Stimulated activated CD4-positive, alpha-beta T cell treated with anti-CD3 and anti-CD28 coated beads, Interleukin-2, amount 100 ng/mL, for 48 hours (primary cell): ENCODE measurements at regions not wholly inside any gene's neighbourhood (a gene's known extent, or its start where the extent isn't known, plus 50 kb on each side); places are given as distances from the start of the nearest gene placed in this dataset.

Experiments used
- DNase-seq, 2 donors: peaks; one replicate each; pipeline ENCODE4 v3.0.0-alpha.2; 2020

DNA sequence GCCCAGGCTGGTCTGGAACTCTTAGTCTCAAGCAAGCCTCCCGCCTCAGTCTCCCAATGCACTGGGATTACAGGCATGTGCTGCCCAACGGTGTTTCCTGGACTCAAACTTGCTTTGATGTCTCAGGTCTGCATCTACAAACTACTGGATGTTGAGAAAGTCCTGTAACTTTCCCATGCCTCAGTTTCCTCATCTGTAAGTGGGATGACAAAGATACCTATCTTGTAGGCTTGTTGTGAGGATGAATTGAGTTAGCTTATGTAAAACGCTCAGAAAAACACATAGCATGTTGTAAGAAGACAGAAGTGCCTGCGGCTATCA lies 63.6 kb upstream of the NUDT4 start:
- DNase-seq: no peak

DNA sequence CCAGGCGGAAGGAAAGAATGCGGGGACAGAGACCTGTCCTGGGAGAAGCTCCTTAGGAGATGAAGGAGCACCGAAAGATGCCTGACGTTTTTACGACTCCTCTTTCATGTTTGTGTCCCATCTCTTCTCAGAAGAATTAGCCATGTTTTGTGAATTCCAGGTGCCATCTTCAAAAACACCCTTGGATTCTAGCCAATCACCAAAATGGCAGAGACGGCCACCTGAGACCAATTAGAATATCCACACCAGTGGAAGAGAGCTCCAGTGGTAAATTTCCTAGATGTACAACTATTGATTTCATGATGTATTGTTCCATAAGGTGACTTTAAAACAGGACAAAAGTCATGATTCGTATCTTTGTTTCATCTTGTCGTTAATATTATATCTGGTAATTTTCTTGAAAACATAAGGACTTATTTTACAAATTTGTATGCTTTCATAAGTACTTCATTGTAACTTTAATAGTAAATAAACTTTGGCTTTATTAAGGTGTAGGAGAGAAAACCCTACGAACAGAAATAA lies 62.3 kb upstream of the NUDT4 start:
- no peak for DNase-seq

GRCh38 chr12:93315907-93316622 lies 61.7 kb upstream of the NUDT4 start:
- DNase-seq: no peak

DNA sequence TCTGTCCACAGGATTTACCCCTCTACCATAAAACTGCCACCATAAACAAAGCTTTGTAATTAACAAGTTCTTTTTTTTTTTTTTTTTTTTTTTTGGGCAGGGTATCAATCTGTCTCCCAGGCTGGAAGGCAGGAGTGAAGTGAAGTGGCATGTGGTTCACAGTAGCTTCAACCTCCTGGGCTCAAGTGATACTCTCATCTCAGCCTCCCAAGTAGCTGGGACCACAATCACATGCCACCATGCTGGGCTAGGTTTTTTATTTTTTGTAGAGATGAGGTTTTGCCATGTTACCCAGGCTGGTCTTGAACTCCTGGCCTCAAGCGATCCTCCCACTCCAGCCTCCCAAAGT lies 61.1 kb upstream of the NUDT4 start:
- no peak for DNase-seq

GRCh38 chr12:93317227-93317626 lies 60.5 kb upstream of the NUDT4 start:
- DNase-seq: no peak

DNA sequence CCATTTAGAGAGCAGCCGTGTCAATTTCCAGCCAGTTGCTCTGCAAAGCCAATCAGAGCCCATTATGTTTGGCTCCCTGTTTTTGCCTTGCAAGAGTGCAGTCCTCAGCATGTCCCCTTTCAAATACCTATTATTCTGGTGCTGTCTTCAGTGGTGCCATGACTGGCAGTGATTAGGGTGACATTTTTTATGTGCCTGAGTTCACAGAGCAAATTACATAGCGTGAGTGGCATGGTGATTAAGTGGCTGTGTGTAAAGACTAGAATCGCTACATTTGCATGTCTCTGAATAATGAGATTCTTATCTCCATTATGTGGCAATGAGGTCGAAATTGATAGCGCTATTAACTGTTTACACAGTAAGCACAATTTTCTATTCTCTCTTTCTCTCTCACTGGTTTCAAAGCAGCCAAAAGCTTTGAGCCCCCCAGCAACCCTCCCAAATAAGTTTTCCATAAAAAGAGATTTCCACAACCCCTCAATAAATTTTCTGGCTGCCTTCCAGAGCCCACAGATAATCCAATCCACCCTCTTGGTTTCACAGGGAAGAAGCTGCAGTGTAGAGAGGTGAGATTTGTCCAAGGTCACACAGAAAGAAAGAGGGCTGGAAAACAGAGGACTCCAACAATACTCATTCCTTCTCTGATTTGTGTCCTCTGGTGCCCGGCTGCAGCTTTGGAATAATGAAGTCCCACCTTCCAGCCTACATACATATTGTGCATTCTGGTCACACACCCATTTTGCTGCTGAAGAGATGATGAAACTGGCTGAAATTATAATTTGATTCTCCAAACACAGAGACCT lies 58.8 kb upstream of the NUDT4 start:
- no peak for DNase-seq

DNA sequence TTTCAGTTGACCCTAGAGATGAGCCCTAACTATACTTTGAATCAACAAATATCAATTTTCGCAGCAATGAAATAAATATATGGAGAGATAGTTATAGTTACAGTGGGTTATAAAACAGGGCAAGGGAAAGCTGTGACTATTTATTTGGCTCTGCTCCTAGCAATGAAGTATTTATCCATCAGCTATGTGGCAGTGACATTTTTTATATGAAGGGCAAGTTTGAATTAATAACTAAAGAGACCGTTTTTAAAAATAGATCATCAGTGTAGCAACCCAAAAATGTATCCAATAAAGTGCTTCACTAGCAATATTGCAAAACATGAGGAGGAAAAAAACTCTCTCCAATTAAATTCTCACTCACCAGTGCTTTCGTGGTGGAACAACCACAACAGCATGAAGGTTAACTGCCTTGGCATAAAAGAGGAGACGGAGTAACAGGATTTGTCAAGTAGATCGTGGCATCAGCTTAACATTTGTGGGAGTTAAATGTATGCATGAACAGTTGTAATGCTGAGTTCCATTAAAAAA lies 58.1 kb upstream of the NUDT4 start:
- no peak for DNase-seq

DNA sequence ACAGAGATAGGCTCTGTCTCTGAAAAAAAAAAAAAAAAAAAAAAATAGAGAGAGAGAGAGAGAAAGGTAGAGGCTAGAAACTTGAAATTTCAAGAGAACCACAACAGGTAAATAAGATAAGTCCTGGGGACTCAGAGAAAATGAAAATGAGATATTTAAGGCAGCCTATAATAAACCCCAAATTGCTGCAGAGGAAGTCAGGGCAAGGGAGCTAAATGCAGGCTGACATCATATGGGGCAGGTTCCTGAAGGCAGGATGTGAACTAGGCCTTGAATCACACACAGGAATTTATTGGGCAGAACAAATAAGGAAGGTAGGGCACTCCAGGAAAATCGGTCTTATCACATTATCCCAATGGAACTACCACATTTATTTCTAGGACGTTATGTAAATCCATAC lies 54.9 kb upstream of the NUDT4 start:
- DNase-seq: no peak

GRCh38 chr12:93323625-93324329 lies 53.9 kb upstream of the NUDT4 start:
- no peak for DNase-seq

- no peak for DNase-seq
Observed at GRCh38 chr12:93325855-93326254, 51.9 kb upstream of the NUDT4 start.
